NT2/D1 (cell line): ENCODE measurements at regions not wholly inside any gene's neighbourhood (a gene's known extent, or its start where the extent isn't known, plus 50 kb on each side); places are given as distances from the start of the nearest gene placed in this dataset.

Source experiments
- DNase-seq: peaks from one replicate; pipeline ENCODE4 v3.0.0-alpha.2; 2011; ENCODE audit warnings: low read depth, low spot score
- H3K27me3 ChIP-seq: 2 replicates; pipeline ENCODE4 v1.6.0; 2011; ENCODE audit warnings: mild to moderate bottlenecking; ENCODE audit not compliant: insufficient read length, insufficient read depth
- H3K36me3 ChIP-seq: 2 replicates; pipeline ENCODE4 v1.6.1; 2011; ENCODE audit warnings: mild to moderate bottlenecking, low read length, mixed read lengths; ENCODE audit not compliant: insufficient read depth, insufficient read length
- H3K4me1 ChIP-seq: 2 replicates; pipeline ENCODE4 v1.5.1; 2011; ENCODE audit not compliant: insufficient read depth, insufficient read length
- H3K4me3 ChIP-seq: 2 replicates; pipeline ENCODE4 v1.5.1; 2011; ENCODE audit warnings: low read depth; ENCODE audit not compliant: insufficient read length
- H3K9ac ChIP-seq: 2 replicates; pipeline ENCODE4 v1.6.0; 2011; ENCODE audit warnings: low read depth; ENCODE audit not compliant: insufficient read length
- H3K9me3 ChIP-seq: 2 replicates; pipeline ENCODE4 v1.5.1; 2011; ENCODE audit warnings: mild to moderate bottlenecking, low read length; ENCODE audit not compliant: insufficient read depth
- SUZ12 ChIP-seq: IDR thresholded peaks from 2 replicates; pipeline ENCODE4 v1.6.1; 2011; ENCODE audit not compliant: insufficient read length, insufficient read depth; ENCODE audit errors: extremely low read depth
- YY1 ChIP-seq: IDR thresholded peaks from 2 replicates; pipeline ENCODE4 v1.6.1; 2011; ENCODE audit not compliant: insufficient read length, insufficient read depth
- ZNF274 ChIP-seq: IDR thresholded peaks from 2 replicates; pipeline ENCODE4 v1.6.1; 2011; ENCODE audit warnings: mild to moderate bottlenecking, low read depth, low read length

DNA sequence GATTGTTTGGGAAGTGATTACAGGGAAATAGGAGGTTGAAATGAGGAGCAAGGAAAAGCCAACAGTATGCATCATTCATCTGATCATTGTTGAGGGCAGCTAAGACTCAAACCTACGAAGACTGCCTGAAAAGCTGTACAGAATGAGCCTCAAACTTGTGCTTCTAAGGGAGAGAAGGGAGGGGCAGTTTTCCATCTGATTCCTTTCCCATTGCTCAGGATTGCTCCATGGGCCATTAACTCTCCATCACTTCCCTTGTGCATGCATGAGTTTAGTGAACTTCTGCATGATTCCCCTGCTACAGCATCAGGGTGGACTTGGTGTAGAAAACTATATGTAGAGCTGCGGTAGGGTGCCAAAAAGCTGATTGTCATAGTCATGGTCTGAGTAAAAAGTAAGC is 742.7 kb upstream of the SLC35B3 start:
- DNase-seq = no peak
- TF ChIP-seq YY1 = no peak
- TF ChIP-seq SUZ12 = no peak
- TF ChIP-seq ZNF274 = no peak

DNA sequence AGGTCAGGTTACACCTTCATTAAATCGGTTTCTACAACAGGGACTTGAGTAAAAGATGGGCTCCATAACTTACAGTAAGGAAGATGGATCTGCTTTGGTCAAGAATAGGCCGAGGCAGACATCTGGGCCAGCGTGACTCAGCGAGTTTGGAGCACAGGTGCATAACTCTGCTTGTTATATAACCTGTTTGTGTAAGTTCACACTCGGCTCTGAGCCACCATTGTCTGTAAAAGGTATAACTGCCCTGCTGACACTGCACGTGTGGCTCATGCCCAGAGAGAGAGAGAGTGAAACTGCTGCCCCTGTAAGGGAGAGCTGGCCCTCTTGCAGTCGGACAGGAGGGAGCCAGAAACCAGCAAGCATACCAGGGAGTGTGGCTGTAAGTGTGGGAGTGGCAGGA is 737.9 kb upstream of the SLC35B3 start:
- H3K4me3 ChIP-seq = no peak overlapping the region
- H3K36me3 ChIP-seq = no peaks in the 10 kb centered on the region

More for the DNA sequence above, 742.7 kb upstream of the SLC35B3 start:
- Histone ChIP-seq H3K4me3 (no peak overlapping the region), H3K9ac (no peak overlapping the region), H3K4me1 (no peaks in the 10 kb centered on the region), H3K9me3 (no peaks in the 10 kb centered on the region), H3K27me3 (no peaks in the 10 kb centered on the region), H3K36me3 (no peaks in the 10 kb centered on the region)

DNA sequence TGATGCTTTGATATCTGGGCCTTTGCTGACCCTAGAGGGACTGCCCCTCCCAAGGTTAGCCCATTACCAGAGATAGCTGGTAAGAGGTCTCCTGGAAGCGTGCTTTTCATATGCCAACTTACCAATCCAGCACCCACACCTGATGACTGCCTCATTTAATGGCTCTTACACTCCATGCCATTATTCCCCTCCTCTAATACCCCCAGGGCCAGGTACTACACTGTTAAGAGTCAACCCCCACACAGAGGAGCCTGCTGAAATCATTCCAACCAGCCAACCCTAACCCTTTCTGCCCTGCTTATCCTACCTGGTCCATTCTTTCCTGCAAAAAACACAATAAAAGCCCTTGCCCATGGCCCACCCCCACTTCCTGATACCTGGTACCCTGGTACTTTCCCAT is 736.8 kb upstream of the SLC35B3 start:
- Histone ChIP-seq H3K4me1 (no peaks in the 10 kb centered on the region), H3K36me3 (no peaks in the 10 kb centered on the region), H3K4me3 (no peak overlapping the region), H3K9me3 (no peaks in the 10 kb centered on the region), H3K9ac (no peak overlapping the region), H3K27me3 (no peaks in the 10 kb centered on the region)
- no peak for TF ChIP-seq YY1
- no peak for TF ChIP-seq SUZ12
- no peak for TF ChIP-seq ZNF274
- no peak for DNase-seq

More for the DNA sequence above, 737.9 kb upstream of the SLC35B3 start:
- TF ChIP-seq YY1 (no peak), ZNF274 (no peak), SUZ12 (no peak)
- no peak overlapping the region for H3K9ac ChIP-seq
- no peaks in the 10 kb centered on the region for H3K27me3 ChIP-seq
- no peaks in the 10 kb centered on the region for H3K9me3 ChIP-seq
- no peak for DNase-seq
- no peaks in the 10 kb centered on the region for H3K4me1 ChIP-seq

DNA sequence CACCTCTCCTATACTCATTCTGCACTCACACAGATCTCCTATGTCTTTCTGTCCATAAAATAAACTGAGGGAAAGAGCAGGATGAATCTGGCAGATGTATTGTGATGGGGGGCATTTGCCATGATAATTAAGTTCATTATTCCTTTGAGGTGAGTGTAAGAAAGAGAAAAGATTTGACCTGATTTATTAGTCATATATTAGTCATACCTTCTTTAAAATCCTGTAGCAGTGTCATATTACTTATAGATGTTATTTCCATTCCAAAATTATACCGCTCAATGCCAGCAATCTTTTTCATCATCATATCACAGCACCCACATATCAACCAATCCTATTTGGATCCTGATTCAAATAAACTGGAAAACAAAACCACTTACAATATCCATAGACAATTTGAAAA is 733.3 kb upstream of the SLC35B3 start:
- no peaks in the 10 kb centered on the region for H3K9me3 ChIP-seq
- TF ChIP-seq SUZ12 = no peak
- no peak for TF ChIP-seq ZNF274
- no peak for TF ChIP-seq YY1
- H3K4me3 ChIP-seq = no peak overlapping the region
- H3K9ac ChIP-seq = no peak overlapping the region
- no peaks in the 10 kb centered on the region for H3K4me1 ChIP-seq
- DNase-seq = no peak
- H3K27me3 ChIP-seq = no peaks in the 10 kb centered on the region
- no peaks in the 10 kb centered on the region for H3K36me3 ChIP-seq

- TF ChIP-seq YY1 (no peak), ZNF274 (no peak), SUZ12 (no peak)
These were observed 726.4 kb upstream of the SLC35B3 start for GRCh38 chr6:9161731-9162130.

DNA sequence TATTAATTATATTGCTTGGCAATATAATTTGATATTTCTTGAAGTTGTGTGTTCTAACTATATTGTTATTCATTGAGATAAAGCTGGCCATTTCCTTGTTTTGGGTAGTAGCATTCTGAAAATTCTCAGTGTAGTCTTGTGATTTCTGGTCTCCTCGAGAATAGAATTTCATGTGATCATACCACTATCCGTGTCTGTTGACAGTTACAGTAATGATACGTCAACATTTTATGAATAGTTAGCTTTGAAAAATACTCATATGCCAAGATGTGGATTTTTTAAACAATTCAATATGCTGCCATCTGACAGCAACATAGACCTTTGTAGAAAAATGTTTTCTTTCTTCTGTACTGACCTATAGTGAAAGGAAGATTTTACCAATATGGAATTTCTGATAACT is 723.7 kb upstream of the SLC35B3 start:
- no peak overlapping the region for H3K9ac ChIP-seq
- no peak overlapping the region for H3K4me3 ChIP-seq
- TF ChIP-seq ZNF274 (no peak), SUZ12 (no peak), YY1 (no peak)
- DNase-seq = no peak
- no peaks in the 10 kb centered on the region for H3K27me3 ChIP-seq
- H3K4me1 ChIP-seq = no peaks in the 10 kb centered on the region
- H3K36me3 ChIP-seq = no peaks in the 10 kb centered on the region
- no peaks in the 10 kb centered on the region for H3K9me3 ChIP-seq

More at GRCh38 chr6:9161731-9162130, 726.4 kb upstream of the SLC35B3 start:
- Histone ChIP-seq H3K36me3 (no peaks in the 10 kb centered on the region), H3K9ac (no peak overlapping the region), H3K4me3 (no peak overlapping the region), H3K27me3 (no peaks in the 10 kb centered on the region), H3K4me1 (no peaks in the 10 kb centered on the region), H3K9me3 (no peaks in the 10 kb centered on the region)
- DNase-seq = no peak

DNA sequence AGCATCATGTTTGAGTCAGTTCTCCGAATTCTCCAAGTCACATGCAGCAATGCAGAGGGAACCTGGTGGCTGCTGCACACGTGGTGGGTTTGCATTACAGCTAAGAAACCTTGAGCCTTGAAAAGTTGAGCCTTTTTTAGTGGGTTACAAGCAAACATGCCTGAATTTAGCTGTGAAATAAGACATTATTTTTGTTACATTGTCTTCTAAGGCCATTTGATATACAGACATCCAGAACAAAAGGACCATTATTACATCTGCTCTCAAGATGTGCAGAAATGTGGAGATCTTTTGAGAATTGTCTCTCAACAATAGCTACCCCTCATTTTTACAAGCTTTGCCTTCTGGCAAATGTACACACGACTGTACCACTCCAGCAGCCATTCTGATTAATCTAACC is 720.5 kb upstream of the SLC35B3 start:
- no peak for DNase-seq
- TF ChIP-seq YY1 (no peak), ZNF274 (no peak), SUZ12 (no peak)
- no peaks in the 10 kb centered on the region for H3K36me3 ChIP-seq
- H3K4me3 ChIP-seq = no peak overlapping the region
- H3K9ac ChIP-seq = no peak overlapping the region
- no peaks in the 10 kb centered on the region for H3K4me1 ChIP-seq
- no peaks in the 10 kb centered on the region for H3K9me3 ChIP-seq
- no peaks in the 10 kb centered on the region for H3K27me3 ChIP-seq

- no peaks in the 10 kb centered on the region for H3K36me3 ChIP-seq
- no peak overlapping the region for H3K9ac ChIP-seq
- no peak overlapping the region for H3K4me3 ChIP-seq
- no peak for TF ChIP-seq SUZ12
- TF ChIP-seq ZNF274 = no peak
- no peak for TF ChIP-seq YY1
- no peaks in the 10 kb centered on the region for H3K27me3 ChIP-seq
- DNase-seq = no peak
- no peaks in the 10 kb centered on the region for H3K4me1 ChIP-seq
- H3K9me3 ChIP-seq = no peaks in the 10 kb centered on the region
These were observed 707.8 kb upstream of the SLC35B3 start for GRCh38 chr6:9143140-9143539.
